Fibroblast of skin of scalp (primary cell): ENCODE measurements at regions not wholly inside any gene's neighbourhood (a gene's known extent, or its start where the extent isn't known, plus 50 kb on each side); places are given as distances from the start of the nearest gene placed in this dataset.
A peak's percentile ranks its signal among the peaks of the same experiment; 100 is the strongest.

Source experiments
- DNase-seq: peaks from one replicate; pipeline ENCODE4 v3.0.0-alpha.2; 2013

DNA sequence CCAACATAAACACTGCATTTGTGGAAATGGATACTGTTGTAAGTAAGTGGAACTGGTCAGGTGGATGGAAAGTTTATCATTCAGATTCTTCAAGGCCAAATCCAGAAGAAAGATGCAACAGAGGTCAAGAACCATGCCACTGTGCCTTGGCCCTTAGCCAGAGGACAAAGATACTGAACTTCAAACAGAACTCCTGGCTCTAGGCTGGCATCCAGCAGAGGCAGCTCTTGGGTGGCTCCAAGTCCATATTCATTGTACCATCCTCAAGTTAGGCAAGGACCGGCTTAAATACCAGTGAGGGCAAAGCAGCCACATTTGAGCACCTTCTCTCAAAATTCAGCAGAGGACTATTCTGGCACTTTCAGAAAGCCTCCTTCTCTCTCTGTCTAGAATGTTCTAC lies 53.2 kb downstream of the DNAAF9 start:
- DNase-seq: no peak

DNA sequence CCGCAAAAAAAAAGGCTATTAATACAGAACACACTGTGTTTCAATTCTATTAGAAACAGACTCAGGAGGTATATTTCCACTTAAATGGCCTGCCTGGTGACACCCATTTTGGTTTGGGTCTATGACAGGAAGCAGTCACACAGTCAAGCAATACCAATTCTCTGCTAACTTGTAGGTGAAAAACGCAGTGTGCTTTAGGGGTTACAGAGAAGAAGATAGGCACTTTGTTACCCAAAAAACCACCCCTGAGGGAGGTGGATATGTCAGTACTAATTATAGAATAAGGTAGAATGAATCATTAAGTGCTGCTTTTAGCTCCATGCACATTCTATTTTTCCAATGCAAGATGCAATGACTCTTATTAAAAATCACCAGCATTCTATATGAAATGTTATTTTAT lies 53.8 kb downstream of the DNAAF9 start:
- no peak for DNase-seq

DNA sequence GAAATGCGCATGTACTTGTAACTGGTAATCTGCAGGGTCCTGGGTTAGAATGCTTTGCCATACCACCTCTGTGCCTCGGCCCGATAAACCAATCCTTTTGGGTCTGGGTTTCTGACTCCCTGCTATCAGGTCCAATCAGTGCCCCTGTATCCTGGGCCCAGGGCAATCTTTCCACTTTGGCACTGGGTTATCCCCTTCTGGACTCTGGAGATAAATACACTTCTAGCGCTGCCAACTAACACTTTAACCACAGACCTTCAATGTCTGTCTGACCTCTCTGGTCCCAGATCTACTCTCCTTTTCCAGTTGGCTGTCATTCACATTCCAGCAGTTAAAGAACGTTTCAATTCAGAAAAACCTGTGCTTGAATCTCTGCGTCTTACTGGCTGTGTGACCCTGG lies 55.3 kb downstream of the DNAAF9 start:
- DNase-seq: no peak

DNA sequence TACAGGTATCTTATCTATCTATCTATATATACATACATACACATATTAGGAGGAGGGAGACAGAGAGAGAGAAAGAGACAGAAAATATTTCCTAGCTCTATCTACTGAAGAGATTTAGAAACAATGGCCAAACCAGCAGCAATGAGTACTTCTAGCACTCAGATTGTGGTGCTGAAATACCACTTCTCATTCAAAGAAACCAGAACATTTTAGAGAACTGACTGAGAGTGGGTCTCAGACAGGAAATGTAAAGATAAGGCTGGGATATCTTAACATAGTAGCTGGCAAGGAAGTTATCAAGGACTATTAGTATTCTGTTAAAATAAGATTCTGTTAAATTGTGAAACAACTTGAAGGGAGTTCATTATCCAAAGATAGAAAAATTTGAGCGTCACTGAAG lies 57.0 kb downstream of the DNAAF9 start:
- no peak for DNase-seq

DNA sequence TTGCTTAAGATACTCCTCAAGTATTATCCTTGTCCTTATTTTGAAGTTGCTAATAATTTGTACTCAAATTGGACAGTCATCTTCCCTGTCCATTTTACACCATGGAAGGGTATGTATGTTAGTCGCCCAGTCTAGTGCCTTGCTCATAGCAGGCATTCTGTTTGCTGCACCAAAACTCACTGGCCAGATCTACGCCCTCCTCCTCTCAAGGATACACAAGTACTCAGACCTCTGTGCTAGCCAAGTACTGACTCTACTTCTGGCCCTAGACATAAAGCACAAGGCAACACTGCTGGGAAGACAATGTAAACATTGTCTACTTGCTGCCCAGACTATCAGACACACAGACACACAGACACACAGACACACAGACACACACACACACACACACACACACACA lies 57.7 kb downstream of the DNAAF9 start:
- no peak for DNase-seq

DNA sequence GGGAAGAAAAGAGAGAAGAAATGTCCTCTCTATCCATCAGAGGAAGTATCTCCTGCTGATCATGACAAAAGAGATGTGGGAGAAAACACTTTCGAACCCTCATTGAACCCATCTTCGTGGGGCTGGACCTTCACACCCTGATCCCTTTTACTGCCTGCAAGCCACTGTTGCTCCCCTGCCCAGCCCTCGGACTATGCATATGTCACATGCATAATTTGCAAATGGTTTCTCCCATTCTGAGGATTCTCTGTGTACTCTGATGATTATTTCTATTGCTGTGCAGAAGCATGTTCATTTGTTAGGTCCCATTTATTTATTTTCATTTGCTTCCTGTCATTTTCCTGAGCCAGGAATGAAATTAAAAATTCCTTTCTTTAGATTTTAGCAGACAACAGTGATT lies 64.7 kb downstream of the DNAAF9 start:
- no peak for DNase-seq

DNA sequence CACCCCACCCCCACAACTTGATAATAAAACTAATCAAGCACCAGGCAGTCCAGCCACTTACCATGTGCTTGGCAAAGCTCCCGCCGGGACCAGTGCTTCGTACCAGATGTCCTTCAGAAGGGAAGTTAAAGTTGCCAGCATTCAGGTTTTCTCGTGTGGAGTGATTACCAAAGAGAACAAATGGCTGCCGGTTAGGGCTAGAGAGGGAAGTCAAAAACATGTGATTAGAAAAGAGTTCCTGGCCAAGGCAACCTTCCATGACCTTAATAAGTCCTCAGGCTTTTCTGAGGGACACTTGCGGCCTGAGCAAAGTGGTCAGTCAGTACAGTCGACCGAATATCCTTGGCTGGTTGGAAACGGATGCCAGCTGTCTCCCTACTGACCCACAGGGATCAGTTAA lies 67.0 kb downstream of the DNAAF9 start:
- DNase-seq: peak; percentile 11

DNA sequence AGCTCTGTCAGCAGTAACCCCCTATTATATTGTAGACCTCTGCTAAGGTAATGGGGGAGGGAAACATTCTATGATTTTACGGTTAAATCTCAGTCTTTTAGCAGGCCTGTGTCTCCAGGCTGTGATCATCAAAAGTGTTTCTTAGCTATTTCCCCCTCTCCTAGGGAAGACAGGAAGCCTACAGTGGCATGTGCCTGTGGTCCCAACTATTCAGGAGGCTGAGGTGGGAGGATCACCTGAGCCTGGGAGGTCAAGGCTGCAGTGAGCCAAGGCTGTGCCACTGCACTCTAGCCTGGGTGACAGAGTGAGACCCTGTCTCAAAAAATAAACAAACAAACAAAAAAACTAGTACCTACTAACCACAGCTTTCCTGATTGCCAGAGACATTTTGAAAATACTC lies 67.9 kb downstream of the DNAAF9 start:
- no peak for DNase-seq

DNA sequence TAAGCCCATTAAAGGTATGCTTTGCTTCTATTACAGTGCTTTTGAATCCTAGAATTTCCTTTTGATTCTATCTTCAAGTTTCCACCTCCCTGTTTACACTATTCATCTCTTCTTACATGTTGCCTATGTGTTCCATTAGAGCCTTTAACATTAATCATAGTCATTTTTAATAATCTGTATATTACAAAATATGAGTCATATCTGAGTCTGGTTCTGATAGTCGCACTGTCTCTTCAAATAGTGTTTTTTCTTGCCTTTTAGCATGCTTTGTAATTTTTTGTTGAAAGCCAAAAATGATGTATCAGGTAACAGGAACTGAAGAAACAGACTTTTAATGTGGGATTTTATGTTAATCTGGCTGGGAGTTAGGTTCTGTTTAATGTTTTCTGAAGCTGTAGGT lies 68.4 kb downstream of the DNAAF9 start:
- DNase-seq: no peak

DNA sequence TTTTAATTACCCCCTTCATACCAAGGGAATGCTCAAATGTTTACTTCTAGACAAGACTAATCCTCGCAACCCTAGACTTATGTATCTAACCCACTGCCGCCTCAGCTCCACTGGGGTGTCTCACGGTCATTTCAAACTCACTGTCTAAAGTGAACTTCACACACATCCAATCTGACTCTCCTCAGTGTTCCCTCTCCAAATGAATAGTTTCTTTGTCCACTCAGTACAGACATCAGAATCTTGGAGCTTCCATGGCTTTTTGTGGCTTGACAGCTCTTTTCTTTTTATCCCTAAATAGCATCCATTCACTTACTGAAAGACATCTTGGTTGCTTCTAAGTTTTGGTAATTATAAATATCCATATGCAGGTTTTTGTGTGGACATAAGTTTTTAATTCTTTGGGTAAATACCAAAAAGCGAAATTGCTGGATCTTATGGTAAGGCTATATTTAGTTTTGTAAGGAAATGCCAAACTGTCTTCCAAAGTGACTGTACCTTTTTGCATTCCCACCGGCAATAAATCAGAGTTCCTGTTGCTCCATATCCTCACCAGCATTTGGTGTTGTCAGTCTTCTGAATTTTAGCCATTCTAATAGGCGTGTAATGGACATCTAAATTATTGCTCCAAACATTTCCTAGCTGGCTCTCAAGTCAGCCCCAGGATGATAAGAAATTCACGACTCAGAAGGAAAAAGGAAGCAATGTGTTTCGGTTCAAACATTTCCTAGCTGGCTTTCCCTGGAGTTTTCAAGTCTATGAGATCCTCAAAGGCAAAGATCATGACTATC lies 73.1 kb downstream of the DNAAF9 start:
- DNase-seq: no peak

DNA sequence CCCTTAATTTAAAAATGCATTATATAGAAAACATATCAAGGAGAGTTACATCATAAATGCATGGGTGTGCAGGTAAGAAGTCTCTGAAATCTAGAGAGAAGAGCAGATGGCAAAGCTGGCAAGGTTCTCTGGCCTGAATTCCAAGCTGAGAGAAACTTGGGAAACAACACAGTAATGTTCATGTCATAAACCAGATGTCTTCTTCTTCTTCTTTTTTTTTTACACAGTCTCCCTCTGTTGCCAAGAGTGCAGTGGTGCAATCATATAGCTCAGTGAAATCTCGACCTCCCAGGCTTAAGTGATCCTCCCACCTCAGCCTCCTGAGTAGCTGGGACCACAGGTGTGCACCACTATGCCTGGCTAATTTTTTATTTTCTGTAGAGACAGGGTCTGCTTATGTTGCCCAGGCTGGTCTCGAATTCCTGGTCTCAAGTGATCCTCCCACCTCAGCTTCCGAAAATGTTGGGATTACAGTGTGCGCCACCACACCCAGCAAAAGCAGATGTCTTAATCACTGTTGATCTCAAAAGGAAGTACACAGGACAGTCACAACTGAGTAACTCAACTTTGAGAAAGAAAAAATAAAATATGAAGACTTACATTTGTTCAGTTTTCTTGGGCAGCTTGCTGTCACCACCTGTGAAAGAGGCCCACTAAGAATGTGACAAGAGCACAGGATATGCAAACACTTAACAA lies 77.3 kb downstream of the DNAAF9 start:
- peak; percentile 5 for DNase-seq

DNA sequence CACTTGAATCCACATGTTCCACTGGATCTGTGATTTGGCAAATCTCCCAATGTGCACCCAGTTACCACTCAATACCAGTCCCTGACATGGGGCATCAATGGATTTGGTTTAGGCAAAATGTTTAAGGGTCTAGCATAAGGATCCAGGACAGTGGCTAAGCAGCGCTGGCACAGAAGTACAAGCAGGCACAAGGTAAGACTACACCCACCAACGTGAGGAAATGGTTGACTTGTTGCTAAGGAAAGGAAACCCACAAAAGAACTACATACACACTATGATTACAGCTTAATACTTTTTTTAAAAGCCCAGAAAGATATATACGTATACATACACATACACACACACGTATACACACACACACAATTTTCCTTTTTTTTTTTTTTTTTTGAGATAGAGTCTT lies 79.0 kb downstream of the DNAAF9 start:
- no peak for DNase-seq

DNA sequence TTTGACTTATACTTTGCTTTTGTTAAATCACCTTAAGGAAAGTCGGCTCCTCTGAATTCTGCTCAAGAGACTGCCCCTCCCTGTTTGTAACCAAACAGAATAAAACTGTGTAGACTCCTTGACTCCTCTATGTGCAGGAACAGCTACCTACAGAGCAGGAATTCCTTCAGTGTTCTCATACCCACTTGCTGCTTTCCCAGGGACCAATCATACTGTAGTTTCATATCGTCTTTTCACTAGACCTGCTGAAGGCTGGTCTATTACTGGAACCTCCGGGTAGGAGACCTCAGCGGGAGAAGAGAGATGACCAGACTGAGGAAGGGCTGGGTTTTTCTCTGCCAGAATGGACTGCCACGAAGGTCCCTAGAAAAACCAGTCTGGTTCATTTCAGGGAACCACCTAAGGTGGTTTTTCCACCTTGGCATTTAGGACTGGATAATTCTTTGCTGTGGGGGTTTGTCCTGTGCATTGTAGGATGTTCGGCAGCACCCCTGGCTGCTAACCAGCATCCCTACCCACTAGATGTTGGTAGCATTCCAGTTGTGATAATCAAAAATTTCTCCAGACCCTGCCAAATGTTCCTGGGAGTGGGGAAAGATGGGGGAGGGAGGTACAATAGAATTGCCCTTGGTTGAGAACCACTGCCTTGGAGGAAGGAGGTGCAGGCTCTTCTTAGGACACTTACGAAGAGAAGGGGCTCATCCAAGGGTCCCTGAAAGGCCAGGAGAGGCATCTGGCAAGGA lies 80.5 kb downstream of the DNAAF9 start:
- no peak for DNase-seq

DNA sequence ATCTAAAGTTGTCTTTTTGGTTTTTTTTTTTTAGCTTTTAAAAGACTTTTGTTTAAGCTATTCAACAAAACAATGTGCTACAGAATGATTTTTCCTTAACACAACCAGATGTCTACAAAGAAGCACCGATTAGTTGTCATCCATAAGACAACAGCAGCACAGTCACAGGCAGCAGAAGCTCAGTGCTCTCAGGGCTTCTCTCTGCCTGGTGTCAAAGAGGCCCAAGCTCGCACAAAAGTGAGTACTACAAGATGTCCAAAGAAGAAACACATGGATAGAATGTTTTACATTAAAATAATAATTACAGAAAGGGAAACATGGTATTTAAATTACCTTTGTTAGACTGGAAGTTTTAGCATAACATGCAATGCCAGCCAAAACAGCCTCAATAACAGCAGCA lies 81.6 kb downstream of the DNAAF9 start:
- no peak for DNase-seq

DNA sequence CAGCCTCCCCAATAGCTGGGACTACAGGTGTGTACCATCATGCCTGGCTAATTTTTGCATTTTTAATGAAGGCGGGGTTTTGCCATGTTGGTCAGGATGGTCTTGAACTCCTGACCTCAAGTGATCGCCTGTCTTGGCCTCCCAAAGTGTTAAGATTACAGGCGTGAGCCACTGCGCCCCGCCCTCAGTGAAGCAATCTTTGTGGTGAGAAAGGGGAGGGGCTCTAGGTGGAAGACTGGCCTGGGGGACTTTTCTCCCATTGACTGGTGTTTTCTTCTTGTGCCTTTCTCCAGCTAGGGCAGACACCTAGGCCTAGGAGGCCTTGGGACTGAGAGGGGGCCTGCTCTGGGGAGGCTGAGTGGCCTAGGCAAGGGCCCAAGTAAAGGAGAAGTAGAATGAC lies 84.1 kb downstream of the DNAAF9 start:
- no peak for DNase-seq

DNA sequence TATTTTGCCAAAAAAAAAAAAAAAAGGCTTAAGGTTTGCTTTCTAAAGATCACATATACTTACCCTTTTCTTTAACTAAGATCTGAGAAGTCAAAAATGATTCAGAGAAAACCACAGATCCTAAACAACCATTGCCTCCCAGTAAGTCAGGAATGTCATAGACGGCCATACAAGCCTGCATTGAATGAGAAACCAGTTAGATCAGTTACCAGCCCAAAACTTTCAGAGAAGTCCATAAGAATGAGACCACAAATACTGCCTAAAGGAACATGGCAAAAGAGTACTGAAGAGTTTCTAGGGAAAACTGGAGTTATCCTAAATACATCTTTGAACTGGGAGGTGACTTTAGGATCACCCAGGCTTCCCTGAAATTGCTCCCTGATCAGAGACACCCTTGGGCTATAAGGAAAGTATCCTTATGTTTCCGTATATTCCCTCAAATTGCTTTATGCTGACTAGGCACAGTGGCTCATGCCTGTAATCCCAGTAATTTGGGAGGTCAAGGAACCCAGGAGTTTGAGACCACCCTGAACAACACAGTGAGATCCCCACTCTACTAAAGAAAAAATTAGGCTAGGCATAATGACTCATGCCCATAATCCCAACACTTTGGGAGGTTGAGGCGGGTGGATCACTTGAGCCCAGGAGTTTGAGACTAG lies 79.4 kb upstream of the SLC4A11 start:
- DNase-seq: peak; percentile 13

DNA sequence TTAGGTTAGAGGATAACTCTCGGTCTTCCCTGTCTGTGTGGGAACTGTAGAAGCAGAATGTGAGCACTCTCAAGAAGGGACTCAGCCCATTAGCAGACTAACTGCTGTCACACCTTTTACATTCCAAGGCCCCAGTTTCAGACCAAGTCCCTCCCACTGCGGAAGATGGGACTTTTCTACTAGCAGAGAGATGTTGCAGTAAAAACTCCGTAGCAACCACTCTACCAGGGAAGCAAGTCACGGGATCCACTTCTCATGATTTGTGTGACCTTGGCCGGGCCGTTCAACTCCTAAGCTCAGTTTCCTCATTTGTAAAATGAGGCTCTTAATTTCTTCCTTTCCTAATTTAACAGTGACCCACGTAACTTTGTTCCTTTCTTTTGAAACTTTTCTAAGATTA lies 77.1 kb upstream of the SLC4A11 start:
- DNase-seq: no peak

DNA sequence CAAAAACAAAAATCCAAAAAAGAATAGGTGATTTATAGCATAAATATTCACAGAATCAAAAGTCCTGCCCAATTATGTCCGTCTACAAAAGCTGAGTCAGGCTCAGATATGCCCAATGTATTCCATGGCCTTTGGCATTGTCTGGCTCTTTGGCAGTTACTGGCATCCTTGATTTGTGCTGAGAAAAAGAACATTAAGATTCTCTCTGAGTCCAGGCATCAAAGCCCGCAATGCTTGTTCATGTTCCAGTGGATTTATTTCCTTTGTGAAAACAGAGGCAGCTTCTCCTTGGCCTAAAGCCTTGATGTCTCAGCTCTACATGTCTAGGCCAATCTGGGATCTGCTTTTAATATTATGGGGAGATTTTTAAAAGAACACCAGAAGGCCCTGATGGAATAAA lies 76.1 kb upstream of the SLC4A11 start:
- DNase-seq: no peak

DNA sequence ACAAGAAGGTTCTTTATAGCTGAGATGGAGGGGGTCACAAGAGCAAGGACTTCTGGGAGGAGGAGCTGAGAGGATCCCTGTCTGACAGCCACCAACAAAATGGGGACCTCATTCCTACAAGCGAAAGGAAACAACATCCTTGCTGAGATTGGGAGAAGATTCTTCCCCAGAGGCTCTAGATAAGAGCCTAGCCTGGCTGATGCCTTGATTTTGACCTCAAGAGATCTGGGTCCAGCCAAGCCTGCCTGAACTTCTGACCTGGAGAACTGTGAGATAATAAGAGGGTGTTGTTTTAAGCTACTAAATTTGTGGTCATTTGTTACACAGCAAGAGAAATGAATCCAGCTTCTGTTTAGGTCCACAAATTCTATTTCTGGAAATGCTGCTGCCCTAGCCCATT lies 75.4 kb upstream of the SLC4A11 start:
- DNase-seq: no peak

DNA sequence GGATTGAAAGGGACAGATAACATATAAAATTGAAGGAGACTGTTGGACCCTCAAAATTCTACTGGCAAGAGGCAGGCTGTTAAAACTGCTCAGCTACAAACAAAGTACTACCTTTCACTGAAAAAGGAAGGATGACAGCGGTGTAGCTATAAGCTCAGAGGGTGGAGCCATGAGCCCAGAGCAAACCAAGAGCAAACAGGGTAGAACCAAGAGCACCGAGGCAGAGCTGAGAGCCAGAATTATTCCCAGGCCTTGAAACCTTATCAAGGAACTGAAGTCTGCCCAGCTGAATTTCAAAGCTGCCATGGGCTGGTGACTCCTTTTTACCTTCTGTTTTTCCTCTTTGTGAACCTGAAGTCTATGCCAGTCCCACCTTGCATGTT lies 74.7 kb upstream of the SLC4A11 start:
- DNase-seq: no peak

DNA sequence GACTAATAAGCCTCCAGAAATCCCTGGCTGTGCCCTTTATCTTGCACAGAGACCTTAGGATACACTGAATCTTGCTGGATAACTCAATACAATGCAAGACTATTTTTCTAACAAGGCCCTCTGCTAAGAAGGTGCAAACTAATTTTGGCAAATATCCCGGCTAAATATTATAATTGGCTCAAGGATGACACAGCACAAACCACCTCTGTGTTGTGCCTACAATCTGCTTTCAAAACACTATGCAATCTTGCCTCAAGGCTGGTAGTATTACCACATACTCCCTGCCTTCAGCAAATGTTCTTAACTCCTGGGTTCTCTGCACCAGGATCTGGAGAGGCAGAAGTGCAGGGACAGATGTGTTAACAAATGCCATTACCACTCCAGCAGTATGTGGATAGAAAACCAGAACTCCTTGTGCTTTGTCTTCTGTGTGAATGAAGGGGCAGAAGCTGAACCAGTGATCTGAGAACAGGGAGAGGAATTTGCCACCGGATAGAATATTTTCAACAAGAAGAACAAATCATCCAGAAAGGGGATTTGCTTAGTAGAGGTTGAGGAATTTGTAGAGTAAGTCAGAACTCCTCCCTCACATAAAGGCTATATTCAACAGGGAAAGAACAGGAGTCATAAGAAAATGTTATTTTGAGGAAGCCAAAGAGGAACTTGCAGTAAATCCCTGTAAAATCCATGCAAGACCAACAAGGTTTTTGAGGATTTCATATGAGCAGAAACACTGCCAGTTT lies 74.1 kb upstream of the SLC4A11 start:
- peak; percentile 38 for DNase-seq

DNA sequence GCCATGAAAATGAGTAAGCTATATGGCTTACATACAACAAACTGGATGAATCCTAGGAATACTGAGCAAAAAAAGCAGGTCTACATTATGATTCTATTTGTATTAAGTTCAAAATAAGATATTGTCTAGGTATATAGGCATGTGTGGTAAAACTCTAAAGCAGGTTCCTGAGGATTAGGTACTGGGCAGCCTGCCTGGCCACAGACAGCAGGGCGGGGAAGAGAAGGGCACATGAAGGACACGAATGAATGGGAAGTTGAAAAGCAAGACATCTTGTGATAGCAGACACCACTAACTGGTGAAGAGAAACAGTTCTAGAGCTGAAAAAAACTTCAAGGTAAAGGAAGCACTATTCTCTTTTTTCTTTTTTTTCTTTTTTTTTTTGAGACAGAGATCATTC lies 72.6 kb upstream of the SLC4A11 start:
- no peak for DNase-seq

DNA sequence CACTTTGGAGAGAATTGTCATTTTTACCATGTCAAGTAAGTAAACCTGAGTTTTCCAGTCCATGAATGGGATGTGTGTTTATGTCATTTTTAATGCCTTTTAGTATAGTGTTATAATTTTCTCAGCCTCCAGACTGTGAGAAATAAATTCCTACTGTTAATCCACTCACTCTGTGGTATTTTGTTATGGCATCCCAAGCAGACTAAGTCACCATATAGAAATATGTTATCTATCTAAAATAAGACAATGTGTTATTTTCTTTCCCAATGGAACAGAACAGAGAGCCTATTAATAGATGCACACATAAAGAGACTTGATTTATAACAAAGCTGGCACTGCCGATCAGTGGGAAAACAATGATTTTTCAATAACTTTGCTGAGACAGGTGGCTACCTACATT lies 70.2 kb upstream of the SLC4A11 start:
- peak; percentile 53 for DNase-seq
